Epithelial cell of proximal tubule (primary cell): ENCODE measurements at regions not wholly inside any gene's neighbourhood (a gene's known extent, or its start where the extent isn't known, plus 50 kb on each side); places are given as distances from the start of the nearest gene placed in this dataset.

Experiments
- DNase-seq: peaks from one replicate; pipeline ENCODE4 v3.0.0-alpha.2; 2011; ENCODE audit warnings: low read depth
- H3K4me3 ChIP-seq: 2 replicates; pipeline ENCODE4 v1.5.1; 2011; ENCODE audit warnings: low read depth, mild to moderate bottlenecking, low read length
- TF ChIP-seq, protein P1 (sequence below): conservative IDR thresholded peaks from 2 replicates; pipeline ENCODE4 v1.5.1; 2012; ENCODE audit warnings: low read depth, mild to moderate bottlenecking, low read length

- no peak for DNase-seq
- no peak overlapping the region for H3K4me3 ChIP-seq
- TF ChIP-seq, protein P1, sequence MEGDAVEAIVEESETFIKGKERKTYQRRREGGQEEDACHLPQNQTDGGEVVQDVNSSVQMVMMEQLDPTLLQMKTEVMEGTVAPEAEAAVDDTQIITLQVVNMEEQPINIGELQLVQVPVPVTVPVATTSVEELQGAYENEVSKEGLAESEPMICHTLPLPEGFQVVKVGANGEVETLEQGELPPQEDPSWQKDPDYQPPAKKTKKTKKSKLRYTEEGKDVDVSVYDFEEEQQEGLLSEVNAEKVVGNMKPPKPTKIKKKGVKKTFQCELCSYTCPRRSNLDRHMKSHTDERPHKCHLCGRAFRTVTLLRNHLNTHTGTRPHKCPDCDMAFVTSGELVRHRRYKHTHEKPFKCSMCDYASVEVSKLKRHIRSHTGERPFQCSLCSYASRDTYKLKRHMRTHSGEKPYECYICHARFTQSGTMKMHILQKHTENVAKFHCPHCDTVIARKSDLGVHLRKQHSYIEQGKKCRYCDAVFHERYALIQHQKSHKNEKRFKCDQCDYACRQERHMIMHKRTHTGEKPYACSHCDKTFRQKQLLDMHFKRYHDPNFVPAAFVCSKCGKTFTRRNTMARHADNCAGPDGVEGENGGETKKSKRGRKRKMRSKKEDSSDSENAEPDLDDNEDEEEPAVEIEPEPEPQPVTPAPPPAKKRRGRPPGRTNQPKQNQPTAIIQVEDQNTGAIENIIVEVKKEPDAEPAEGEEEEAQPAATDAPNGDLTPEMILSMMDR, result no peak
Observed at GRCh38 chr12:107388263-107388662, 294.9 kb upstream of the CRY1 start.

DNA sequence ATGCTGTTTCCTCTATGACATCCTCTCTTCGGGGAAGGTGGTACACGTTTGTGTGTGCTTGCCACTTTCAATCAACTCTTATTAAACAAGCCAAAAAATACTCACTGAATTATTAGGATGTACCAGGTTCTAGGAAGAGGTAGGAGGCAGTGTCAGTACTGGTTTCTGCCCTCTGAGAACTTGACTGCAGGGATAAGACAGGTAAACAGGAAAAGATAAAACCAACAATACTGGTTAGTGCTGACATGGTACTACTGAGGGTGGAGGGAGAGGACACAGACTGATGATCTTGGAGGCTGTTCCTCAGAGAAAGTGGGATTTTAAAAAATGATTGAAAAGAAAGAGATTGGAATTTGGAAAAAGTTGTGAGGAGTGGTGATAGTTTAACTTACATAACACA, 295.2 kb upstream of the PWP1 start:
- no peak for DNase-seq
- TF ChIP-seq, protein P1, result no peak
- H3K4me3 ChIP-seq, result no peak overlapping the region

DNA sequence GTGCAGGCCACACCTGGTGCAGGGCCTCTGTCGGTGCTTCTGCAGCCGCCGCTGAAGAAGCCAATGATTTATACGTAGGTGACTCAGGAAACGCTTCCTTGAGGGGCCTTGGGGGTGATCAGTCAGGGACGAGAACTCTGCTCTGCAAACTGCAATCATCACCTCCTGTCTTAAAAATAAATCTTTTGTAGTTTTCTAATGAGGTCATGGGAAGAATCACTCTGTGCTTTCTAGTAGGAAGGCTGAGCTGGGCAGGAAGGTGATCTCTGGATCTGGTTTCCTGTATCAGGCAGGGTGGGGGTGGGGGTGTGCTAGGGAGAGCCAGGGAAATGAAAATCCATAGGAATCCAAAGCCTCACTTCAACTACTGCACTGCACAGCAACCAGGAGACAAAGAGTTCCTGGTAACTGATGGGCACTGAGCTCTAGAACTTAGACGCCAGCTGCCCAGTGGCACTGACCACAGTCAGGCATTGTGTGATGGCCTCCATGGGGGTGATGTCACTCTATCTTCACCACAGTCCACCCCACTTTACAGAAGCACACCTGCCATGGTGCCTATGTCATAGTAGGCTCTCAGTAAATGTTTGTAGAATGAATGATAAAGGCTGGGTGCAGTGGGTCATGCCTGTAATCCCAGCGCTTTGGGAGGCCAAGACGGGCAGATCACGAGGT, 292.4 kb upstream of the PWP1 start:
- TF ChIP-seq, protein P1, result no peak

GRCh38 chr12:107394693-107395092, 290.9 kb upstream of the PWP1 start:
- TF ChIP-seq, protein P1, result no peak
- no peak for DNase-seq
- no peak overlapping the region for H3K4me3 ChIP-seq

More for the DNA sequence above, 292.4 kb upstream of the PWP1 start:
- H3K4me3 ChIP-seq, result no peak overlapping the region
- DNase-seq, result no peak

DNA sequence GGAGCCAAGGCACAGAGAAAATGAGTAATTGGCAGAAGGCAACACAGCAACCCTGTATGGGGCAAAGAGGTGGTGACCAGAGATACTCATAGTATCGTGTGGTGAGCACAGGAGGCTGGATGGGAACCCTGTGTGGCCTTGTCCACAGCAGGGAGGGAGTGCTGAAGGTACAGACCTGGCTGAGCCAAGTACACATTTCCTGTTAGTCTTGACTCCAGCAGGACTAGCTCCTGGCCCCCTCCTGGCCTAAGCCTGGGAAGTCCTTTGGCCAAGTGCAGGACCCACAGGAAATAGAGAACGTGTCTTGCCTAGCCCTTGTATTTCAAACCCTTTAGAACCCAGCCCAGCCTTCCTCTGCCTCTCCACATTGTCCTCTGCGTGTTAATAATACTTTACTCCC, 289.8 kb upstream of the PWP1 start:
- no peak for DNase-seq
- H3K4me3 ChIP-seq, result no peak overlapping the region
- TF ChIP-seq, protein P1, result peak; percentile 18

- DNase-seq, result no peak
Observed at GRCh38 chr12:107396991-107397390, 288.6 kb upstream of the PWP1 start.

More at GRCh38 chr12:107396991-107397390, 288.6 kb upstream of the PWP1 start:
- TF ChIP-seq, protein P1, result no peak
- no peak overlapping the region for H3K4me3 ChIP-seq
